ENCODE measurements at regions not wholly inside any gene's neighbourhood (a gene's known extent, or its start where the extent isn't known, plus 50 kb on each side); places are given as distances from the start of the nearest gene placed in this dataset.

DNA sequence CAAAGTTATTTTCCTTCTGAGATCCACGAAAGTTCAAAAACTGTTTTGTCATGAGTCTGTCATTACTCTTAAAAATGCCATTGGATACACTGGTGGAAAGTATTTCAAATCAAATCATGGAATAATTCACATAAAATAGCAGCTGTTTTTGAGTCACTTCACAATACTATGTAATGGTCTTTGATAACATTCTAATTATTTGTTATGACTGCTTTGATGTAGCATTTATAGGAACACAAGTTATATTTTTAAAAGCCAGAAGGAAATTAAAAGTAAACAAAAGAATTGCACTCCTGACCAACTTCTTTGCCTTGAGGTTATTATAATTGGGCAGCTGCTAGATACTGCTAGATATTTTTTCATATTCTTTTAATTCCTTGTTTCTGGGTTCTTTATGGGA lies 473.2 kb downstream of the CCER1 start:
- Histone ChIP-seq H3K4me1 (no peaks in the 10 kb centered on the region), H3K9me3 (no peaks in the 10 kb centered on the region), H3K27me3 (no peaks in the 10 kb centered on the region), H3K36me3 (no peaks in the 10 kb centered on the region), H3K27ac (no peak overlapping the region), H3K4me3 (no peak overlapping the region)
- DNase-seq (ENCODE audit: extremely low spot score in 2 of 2): no peak
- intact Hi-C loops (cut with DNase I): no loop called here
- TF ChIP-seq POLR2A (IDR thresholded peaks at IDR 0.05) (no peak), POLR2AphosphoS5 (IDR thresholded peaks at IDR 0.05; ENCODE audit: insufficient read depth in 1 of 2, low read depth in 1 of 2) (no peak)
- TF ChIP-seq, protein P1, sequence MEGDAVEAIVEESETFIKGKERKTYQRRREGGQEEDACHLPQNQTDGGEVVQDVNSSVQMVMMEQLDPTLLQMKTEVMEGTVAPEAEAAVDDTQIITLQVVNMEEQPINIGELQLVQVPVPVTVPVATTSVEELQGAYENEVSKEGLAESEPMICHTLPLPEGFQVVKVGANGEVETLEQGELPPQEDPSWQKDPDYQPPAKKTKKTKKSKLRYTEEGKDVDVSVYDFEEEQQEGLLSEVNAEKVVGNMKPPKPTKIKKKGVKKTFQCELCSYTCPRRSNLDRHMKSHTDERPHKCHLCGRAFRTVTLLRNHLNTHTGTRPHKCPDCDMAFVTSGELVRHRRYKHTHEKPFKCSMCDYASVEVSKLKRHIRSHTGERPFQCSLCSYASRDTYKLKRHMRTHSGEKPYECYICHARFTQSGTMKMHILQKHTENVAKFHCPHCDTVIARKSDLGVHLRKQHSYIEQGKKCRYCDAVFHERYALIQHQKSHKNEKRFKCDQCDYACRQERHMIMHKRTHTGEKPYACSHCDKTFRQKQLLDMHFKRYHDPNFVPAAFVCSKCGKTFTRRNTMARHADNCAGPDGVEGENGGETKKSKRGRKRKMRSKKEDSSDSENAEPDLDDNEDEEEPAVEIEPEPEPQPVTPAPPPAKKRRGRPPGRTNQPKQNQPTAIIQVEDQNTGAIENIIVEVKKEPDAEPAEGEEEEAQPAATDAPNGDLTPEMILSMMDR (IDR thresholded peaks at IDR 0.05): no peak

DNA sequence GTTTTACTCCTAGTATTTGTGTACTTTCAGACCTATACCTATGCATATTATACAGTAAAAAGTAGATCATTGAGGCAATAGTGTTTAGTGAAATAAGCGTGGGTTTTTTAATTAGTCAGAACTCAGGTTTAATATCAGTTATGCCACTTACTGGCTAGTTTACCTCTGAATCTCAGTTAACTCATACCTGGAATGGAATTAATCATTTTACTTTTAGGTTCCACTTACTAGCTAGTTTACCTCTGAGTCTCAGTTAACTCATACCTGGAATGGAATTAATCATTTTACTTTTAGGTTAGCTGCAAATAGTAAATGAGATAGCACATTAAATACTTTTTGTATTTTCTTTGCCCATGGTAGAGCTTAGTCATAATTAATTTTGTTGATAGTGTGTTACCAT lies 475.7 kb downstream of the CCER1 start:
- Histone ChIP-seq H3K27ac (no peak overlapping the region), H3K4me1 (peaks cover 9% of the 10 kb centered on the region), H3K27me3 (no peaks in the 10 kb centered on the region), H3K9me3 (no peaks in the 10 kb centered on the region), H3K36me3 (no peaks in the 10 kb centered on the region), H3K4me3 (no peak overlapping the region)
- TF ChIP-seq POLR2AphosphoS5 (IDR thresholded peaks at IDR 0.05; ENCODE audit: insufficient read depth in 1 of 2, low read depth in 1 of 2) (no peak), POLR2A (IDR thresholded peaks at IDR 0.05) (no peak)
- intact Hi-C loops (cut with DNase I): no loop called here
- no peak for DNase-seq (ENCODE audit: extremely low spot score in 2 of 2)

DNA sequence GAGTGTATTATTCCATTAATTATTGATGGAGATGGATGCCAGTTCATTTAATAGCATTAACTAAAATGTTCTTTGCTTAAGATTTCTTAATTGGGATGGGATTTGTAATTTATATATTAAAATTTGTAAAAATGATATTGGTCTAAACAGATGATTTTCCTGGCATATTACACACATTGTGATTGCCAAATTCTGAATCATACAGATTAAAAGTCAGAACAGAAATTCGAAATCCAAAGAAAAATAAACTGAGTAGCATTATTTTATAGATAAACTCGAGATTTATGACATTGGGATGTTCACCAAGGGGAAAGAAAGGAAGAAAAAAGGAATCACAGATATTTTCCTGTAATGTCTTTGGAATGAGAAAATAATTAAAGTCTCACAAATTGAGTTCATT lies 481.1 kb downstream of the CCER1 start:
- no peaks in the 10 kb centered on the region for H3K36me3 ChIP-seq
- H3K27ac ChIP-seq: no peak overlapping the region
- intact Hi-C loops (cut with DNase I): no loop called here
- peaks cover 12% of the 10 kb centered on the region for H3K4me1 ChIP-seq
- DNase-seq (ENCODE audit: extremely low spot score in 2 of 2): no peak
- H3K9me3 ChIP-seq: peaks cover 4% of the 10 kb centered on the region
- TF ChIP-seq, protein P1 (IDR thresholded peaks at IDR 0.05): no peak
- no peak overlapping the region for H3K4me3 ChIP-seq
- H3K27me3 ChIP-seq: no peaks in the 10 kb centered on the region

DNA sequence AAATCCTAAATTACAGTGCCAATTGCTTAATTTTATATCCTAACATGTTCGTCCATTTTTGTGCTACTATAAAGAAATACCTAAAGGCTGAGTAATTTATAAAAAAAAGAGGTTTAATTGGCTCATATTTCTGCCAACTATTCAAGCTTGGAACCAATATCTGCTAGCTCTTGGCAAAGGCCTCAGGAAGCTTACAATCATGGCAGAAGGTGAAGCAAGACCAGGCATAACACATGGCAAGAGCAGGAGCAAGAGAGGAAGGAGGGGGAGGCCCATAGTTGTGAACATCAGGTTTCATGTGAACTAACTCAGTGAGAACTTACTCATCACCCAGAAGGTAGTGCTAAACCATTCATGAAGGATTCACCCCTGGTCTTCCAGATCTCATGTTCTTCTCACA lies 494.3 kb downstream of the CCER1 start:
- no peak for DNase-seq (ENCODE audit: extremely low spot score in 2 of 2)
- Histone ChIP-seq H3K9me3 (no peaks in the 10 kb centered on the region), H3K4me1 (no peaks in the 10 kb centered on the region), H3K4me3 (no peak overlapping the region), H3K27ac (no peak overlapping the region), H3K27me3 (no peaks in the 10 kb centered on the region), H3K36me3 (no peaks in the 10 kb centered on the region)
- intact Hi-C loops (cut with DNase I): no loop called here
- TF ChIP-seq, protein P1 (IDR thresholded peaks at IDR 0.05): no peak
- TF ChIP-seq POLR2A (IDR thresholded peaks at IDR 0.05) (no peak), POLR2AphosphoS5 (IDR thresholded peaks at IDR 0.05; ENCODE audit: insufficient read depth in 1 of 2, low read depth in 1 of 2) (no peak)

DNA sequence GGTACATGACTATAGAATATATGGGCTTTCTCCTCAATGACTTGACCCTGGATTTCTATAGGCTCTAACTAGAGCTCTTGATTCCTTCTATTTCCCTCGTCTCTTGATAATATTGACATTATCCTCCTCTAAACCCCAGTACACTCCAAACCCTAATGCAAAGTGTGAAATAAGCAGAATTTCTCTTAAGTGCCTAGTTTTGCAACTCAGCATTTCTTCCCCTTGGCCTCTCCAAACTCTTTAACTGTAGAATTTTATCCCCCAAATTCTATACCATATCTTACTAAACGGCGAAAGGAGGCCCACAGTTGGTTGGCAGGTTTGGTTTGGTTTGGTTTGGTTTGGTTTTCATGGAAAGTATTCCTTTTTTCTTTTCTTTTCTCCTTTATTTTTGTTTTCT lies 498.7 kb downstream of the CCER1 start:
- TF ChIP-seq, protein P1 (IDR thresholded peaks at IDR 0.05): no peak
- TF ChIP-seq POLR2A (IDR thresholded peaks at IDR 0.05) (no peak), POLR2AphosphoS5 (IDR thresholded peaks at IDR 0.05; ENCODE audit: insufficient read depth in 1 of 2, low read depth in 1 of 2) (no peak)
- no peak overlapping the region for H3K4me3 ChIP-seq
- intact Hi-C loops (cut with DNase I): no loop called here

DNA sequence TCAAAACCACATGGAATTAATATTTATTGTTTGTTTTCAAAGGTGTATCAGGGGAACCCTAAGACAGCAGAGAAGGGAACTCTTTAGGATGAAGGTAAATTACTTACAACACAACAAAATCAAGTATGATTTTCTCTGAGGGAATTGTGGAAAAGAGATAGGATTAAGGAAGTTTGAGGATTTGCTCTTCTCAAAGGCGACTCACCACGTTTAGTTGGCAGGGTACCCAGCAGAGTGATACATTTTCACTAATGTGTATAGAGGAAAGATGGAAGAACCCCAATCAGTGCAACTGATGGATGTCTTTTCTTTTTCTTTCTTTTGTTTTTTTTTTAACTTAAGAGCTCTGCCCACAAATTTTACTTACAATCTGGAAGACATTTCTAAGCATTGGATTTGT lies 499.2 kb downstream of the CCER1 start:
- DNase-seq (ENCODE audit: extremely low spot score in 2 of 2): no peak

More for the DNA sequence above, 498.7 kb downstream of the CCER1 start:
- H3K27me3 ChIP-seq: no peaks in the 10 kb centered on the region
- H3K4me1 ChIP-seq: no peaks in the 10 kb centered on the region
- no peaks in the 10 kb centered on the region for H3K9me3 ChIP-seq
- no peak overlapping the region for H3K27ac ChIP-seq
- no peak for DNase-seq (ENCODE audit: extremely low spot score in 2 of 2)
- H3K36me3 ChIP-seq: no peaks in the 10 kb centered on the region

More for the DNA sequence above, 499.2 kb downstream of the CCER1 start:
- intact Hi-C loops (cut with DNase I): no loop called here
- Histone ChIP-seq H3K9me3 (no peaks in the 10 kb centered on the region), H3K36me3 (no peaks in the 10 kb centered on the region), H3K4me1 (no peaks in the 10 kb centered on the region), H3K4me3 (no peak overlapping the region), H3K27me3 (no peaks in the 10 kb centered on the region), H3K27ac (no peak overlapping the region)
- TF ChIP-seq POLR2A (IDR thresholded peaks at IDR 0.05) (no peak), POLR2AphosphoS5 (IDR thresholded peaks at IDR 0.05; ENCODE audit: insufficient read depth in 1 of 2, low read depth in 1 of 2) (no peak)
- TF ChIP-seq, protein P1 (IDR thresholded peaks at IDR 0.05): no peak

Measured in vagina (tissue), 2 donors.